Neural cell (in vitro differentiated cells): ENCODE measurements at regions not wholly inside any gene's neighbourhood (a gene's known extent, or its start where the extent isn't known, plus 50 kb on each side); places are given as distances from the start of the nearest gene placed in this dataset.

Experiments used
- H2AFZ ChIP-seq: fragments of 200-600, 300-800 bp; sonication (generic), shearing (Covaris generic); 2 replicates; pipeline ENCODE4 v1.6.0; 2014; ENCODE audit warnings: low read depth, mild to moderate bottlenecking, antibody characterized with exemption, low read length, moderate library complexity
- H3F3A ChIP-seq: fragments of 200-600 bp; shearing (Covaris generic); 2 replicates; pipeline ENCODE4 v1.6.1; 2016; ENCODE audit warnings: mild to moderate bottlenecking, moderate library complexity, mixed read lengths, antibody characterized with exemption, low read length; ENCODE audit not compliant: insufficient read depth, poor library complexity, severe bottlenecking
- H3K27ac ChIP-seq: fragments of 200-600, 300-800 bp; sonication (generic), shearing (Covaris generic); 2 replicates; pipeline ENCODE4 v1.5.1; 2014; ENCODE audit warnings: mild to moderate bottlenecking, low read length, moderate library complexity
- H3K27me3 ChIP-seq: fragments of 300-800, 200-600 bp; sonication (generic), shearing (Covaris generic); 2 replicates; pipeline ENCODE4 v1.6.0; 2014; ENCODE audit warnings: mild to moderate bottlenecking, low read depth, low read length, moderate library complexity; ENCODE audit not compliant: insufficient read depth
- H3K36me3 ChIP-seq: fragments of 300-800, 200-600 bp; sonication (generic), shearing (Covaris generic); 2 replicates; pipeline ENCODE4 v1.5.1; 2014; ENCODE audit warnings: mild to moderate bottlenecking, antibody characterized with exemption, low read length, moderate library complexity; ENCODE audit not compliant: insufficient read depth
- H3K4me2 ChIP-seq: fragments of 300-800, 200-600 bp; sonication (generic), shearing (Covaris generic); 2 replicates; pipeline ENCODE4 v1.6.0; 2014; ENCODE audit warnings: mild to moderate bottlenecking, low read length
- H3K4me3 ChIP-seq: fragments of 300-800, 200-600 bp; sonication (generic), shearing (Covaris generic); 2 replicates; pipeline ENCODE4 v1.5.1; 2014; ENCODE audit warnings: mild to moderate bottlenecking, low read length, moderate library complexity
- H3K79me2 ChIP-seq: fragments of 200-600 bp; shearing (Covaris generic); replicated peaks from 2 replicates; pipeline ENCODE4 v1.6.0; 2014; ENCODE audit warnings: mild to moderate bottlenecking, low read length, moderate library complexity; ENCODE audit not compliant: insufficient read depth
- H3K9ac ChIP-seq: fragments of 300-800, 200-600 bp; sonication (generic), shearing (Covaris generic); 2 replicates; pipeline ENCODE4 v1.6.1; 2016; ENCODE audit warnings: mild to moderate bottlenecking, low read length, mixed read lengths
- H3K9me2 ChIP-seq: fragments of 200-600 bp; shearing (Covaris generic); 2 replicates; pipeline ENCODE4 v1.6.1; 2016; ENCODE audit warnings: mild to moderate bottlenecking, low read length, mixed read lengths; ENCODE audit not compliant: insufficient read depth
- H3K9me3 ChIP-seq: fragments of 200-600, 300-800 bp; sonication (generic), shearing (Covaris generic); 2 replicates; pipeline ENCODE4 v1.6.1; 2016; ENCODE audit warnings: mild to moderate bottlenecking, mixed run types, low read length, moderate library complexity, mixed read lengths
- H4K20me1 ChIP-seq: fragments of 200-600 bp; shearing (Covaris generic); 2 replicates; pipeline ENCODE4 v1.6.1; 2016; ENCODE audit warnings: mild to moderate bottlenecking, mixed run types; ENCODE audit not compliant: insufficient read depth
- EP300 ChIP-seq: fragments of 450-650 bp; conservative IDR thresholded peaks from 2 replicates; pipeline ENCODE4 v1.6.1; 2014; ENCODE audit warnings: antibody characterized with exemption, mild to moderate bottlenecking, moderate library complexity; ENCODE audit not compliant: poor library complexity, severe bottlenecking
- EZH2 ChIP-seq: fragments of 200-600, 300-800 bp; shearing (Covaris generic), sonication (generic); IDR thresholded peaks from 2 replicates; pipeline ENCODE4 v1.6.1; 2014; ENCODE audit warnings: antibody characterized with exemption, low read length, borderline replicate concordance, mild to moderate bottlenecking; ENCODE audit not compliant: insufficient read depth, poor library complexity, severe bottlenecking
- MXI1 ChIP-seq: fragments of 450-650 bp; conservative IDR thresholded peaks from 2 replicates; pipeline ENCODE4 v1.6.1; 2014; ENCODE audit warnings: antibody characterized with exemption, mild to moderate bottlenecking; ENCODE audit not compliant: poor library complexity, severe bottlenecking
- POLR2AphosphoS5 ChIP-seq: IDR thresholded peaks from 2 replicates; pipeline ENCODE4 v1.6.1; 2012
- RAD21 ChIP-seq: fragments of 450-650 bp; conservative IDR thresholded peaks from 2 replicates; pipeline ENCODE4 v1.6.1; 2014; ENCODE audit warnings: antibody characterized with exemption, mild to moderate bottlenecking, moderate library complexity
- SMC3 ChIP-seq: fragments of 450-650 bp; conservative IDR thresholded peaks from 2 replicates; pipeline ENCODE4 v1.6.1; 2014; ENCODE audit warnings: antibody characterized with exemption, mild to moderate bottlenecking, moderate library complexity; ENCODE audit not compliant: poor library complexity
- TAF1 ChIP-seq: IDR thresholded peaks from 2 replicates; pipeline ENCODE4 v1.6.1; 2012; ENCODE audit warnings: low read depth
- TF ChIP-seq, protein P1 (sequence below): IDR thresholded peaks from 2 replicates; pipeline ENCODE4 v1.6.1; 2012; ENCODE audit warnings: borderline replicate concordance
- TF ChIP-seq, protein P2 (sequence below): fragments of 450-650 bp; IDR thresholded peaks from 2 replicates; pipeline ENCODE4 v1.5.1; 2014; ENCODE audit warnings: antibody characterized with exemption, mild to moderate bottlenecking, moderate library complexity; ENCODE audit not compliant: poor library complexity, severe bottlenecking

DNA sequence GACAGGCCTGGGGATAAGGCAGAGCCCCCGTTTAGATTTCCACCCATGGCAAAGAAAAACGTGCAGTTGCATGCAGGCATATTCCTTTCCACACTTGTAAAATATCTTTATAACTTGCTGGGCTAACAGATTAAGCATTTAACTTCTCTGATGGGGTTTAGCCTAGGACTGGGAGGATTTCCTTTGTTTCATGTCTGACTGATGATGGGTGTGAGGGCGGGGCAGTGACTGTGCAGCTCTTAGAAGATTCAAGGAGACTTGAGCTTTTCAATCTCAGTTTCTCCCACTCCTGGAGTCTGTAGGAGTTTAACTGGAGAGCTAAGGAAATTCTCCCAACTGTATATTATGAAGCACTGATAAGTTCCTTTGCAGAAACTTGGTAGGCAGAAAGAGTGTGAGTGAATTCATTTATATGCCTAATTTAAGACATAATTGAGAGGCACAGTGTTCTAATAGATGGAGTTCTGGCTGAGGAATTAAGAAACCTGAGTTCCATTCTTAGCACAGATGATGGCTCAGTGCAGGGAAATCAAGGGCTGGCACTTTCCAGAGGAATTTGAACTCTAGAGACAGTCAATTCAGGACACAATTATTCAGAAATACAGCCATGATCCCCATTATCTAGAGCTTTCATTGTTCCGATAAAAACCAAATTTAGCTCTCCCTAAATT lies 214.6 kb upstream of the CNR1 start:
- TF ChIP-seq SMC3: no peak
- no peak for TF ChIP-seq MXI1
- TF ChIP-seq, protein P1, sequence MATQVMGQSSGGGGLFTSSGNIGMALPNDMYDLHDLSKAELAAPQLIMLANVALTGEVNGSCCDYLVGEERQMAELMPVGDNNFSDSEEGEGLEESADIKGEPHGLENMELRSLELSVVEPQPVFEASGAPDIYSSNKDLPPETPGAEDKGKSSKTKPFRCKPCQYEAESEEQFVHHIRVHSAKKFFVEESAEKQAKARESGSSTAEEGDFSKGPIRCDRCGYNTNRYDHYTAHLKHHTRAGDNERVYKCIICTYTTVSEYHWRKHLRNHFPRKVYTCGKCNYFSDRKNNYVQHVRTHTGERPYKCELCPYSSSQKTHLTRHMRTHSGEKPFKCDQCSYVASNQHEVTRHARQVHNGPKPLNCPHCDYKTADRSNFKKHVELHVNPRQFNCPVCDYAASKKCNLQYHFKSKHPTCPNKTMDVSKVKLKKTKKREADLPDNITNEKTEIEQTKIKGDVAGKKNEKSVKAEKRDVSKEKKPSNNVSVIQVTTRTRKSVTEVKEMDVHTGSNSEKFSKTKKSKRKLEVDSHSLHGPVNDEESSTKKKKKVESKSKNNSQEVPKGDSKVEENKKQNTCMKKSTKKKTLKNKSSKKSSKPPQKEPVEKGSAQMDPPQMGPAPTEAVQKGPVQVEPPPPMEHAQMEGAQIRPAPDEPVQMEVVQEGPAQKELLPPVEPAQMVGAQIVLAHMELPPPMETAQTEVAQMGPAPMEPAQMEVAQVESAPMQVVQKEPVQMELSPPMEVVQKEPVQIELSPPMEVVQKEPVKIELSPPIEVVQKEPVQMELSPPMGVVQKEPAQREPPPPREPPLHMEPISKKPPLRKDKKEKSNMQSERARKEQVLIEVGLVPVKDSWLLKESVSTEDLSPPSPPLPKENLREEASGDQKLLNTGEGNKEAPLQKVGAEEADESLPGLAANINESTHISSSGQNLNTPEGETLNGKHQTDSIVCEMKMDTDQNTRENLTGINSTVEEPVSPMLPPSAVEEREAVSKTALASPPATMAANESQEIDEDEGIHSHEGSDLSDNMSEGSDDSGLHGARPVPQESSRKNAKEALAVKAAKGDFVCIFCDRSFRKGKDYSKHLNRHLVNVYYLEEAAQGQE: no peak
- no peak for TF ChIP-seq TAF1
- TF ChIP-seq EZH2: no peak
- TF ChIP-seq POLR2AphosphoS5: no peak
- TF ChIP-seq, protein P2, sequence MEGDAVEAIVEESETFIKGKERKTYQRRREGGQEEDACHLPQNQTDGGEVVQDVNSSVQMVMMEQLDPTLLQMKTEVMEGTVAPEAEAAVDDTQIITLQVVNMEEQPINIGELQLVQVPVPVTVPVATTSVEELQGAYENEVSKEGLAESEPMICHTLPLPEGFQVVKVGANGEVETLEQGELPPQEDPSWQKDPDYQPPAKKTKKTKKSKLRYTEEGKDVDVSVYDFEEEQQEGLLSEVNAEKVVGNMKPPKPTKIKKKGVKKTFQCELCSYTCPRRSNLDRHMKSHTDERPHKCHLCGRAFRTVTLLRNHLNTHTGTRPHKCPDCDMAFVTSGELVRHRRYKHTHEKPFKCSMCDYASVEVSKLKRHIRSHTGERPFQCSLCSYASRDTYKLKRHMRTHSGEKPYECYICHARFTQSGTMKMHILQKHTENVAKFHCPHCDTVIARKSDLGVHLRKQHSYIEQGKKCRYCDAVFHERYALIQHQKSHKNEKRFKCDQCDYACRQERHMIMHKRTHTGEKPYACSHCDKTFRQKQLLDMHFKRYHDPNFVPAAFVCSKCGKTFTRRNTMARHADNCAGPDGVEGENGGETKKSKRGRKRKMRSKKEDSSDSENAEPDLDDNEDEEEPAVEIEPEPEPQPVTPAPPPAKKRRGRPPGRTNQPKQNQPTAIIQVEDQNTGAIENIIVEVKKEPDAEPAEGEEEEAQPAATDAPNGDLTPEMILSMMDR: no peak
- TF ChIP-seq EP300: no peak
- TF ChIP-seq RAD21: no peak
- no peaks in the 10 kb centered on the region for H4K20me1 ChIP-seq
- H3K9me2 ChIP-seq: no peaks in the 10 kb centered on the region
- H2AFZ ChIP-seq: no peak overlapping the region
- no peak overlapping the region for H3K4me3 ChIP-seq
- H3K27me3 ChIP-seq: no peaks in the 10 kb centered on the region
- no peaks in the 10 kb centered on the region for H3K36me3 ChIP-seq
- H3K9me3 ChIP-seq: no peaks in the 10 kb centered on the region
- H3K4me2 ChIP-seq: no peak overlapping the region
- H3F3A ChIP-seq: no peaks in the 10 kb centered on the region
- H3K9ac ChIP-seq: no peak overlapping the region
- no peaks in the 10 kb centered on the region for H3K79me2 ChIP-seq
- H3K27ac ChIP-seq: no peak overlapping the region

DNA sequence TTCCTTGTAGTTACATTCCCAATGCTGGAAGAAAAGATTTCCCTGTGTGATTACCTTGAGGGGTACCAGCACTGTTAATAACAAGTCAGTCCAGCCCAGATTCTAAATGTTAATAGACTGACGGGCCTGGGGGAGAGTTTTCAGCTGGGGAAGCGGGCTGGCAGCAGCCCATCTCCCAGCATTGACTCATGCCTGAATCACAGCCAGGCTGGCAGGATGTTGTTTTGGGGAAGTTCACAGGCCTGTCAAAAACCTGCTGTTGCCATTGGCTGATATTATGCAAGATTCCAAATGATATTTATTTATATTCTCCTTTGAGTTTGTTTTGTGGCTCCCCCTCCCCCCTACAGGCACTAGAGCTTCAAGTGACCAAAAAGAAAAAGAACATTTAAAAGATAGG lies 213.9 kb upstream of the CNR1 start:
- no peak overlapping the region for H3K9ac ChIP-seq
- no peaks in the 10 kb centered on the region for H3K27me3 ChIP-seq
- no peak overlapping the region for H3K27ac ChIP-seq
- no peak overlapping the region for H3K4me3 ChIP-seq
- no peaks in the 10 kb centered on the region for H3K9me2 ChIP-seq
- no peak for TF ChIP-seq TAF1
- no peak for TF ChIP-seq EP300
- TF ChIP-seq MXI1: no peak
- TF ChIP-seq RAD21: no peak
- TF ChIP-seq, protein P2: no peak
- TF ChIP-seq SMC3: no peak
- no peak for TF ChIP-seq EZH2
- no peak for TF ChIP-seq POLR2AphosphoS5
- TF ChIP-seq, protein P1: no peak
- no peak overlapping the region for H2AFZ ChIP-seq
- H3K36me3 ChIP-seq: no peaks in the 10 kb centered on the region
- no peak overlapping the region for H3K4me2 ChIP-seq
- no peaks in the 10 kb centered on the region for H3F3A ChIP-seq
- no peaks in the 10 kb centered on the region for H4K20me1 ChIP-seq
- H3K79me2 ChIP-seq: no peaks in the 10 kb centered on the region
- no peaks in the 10 kb centered on the region for H3K9me3 ChIP-seq
